ENCODE measurements at regions not wholly inside any gene's neighbourhood (a gene's known extent, or its start where the extent isn't known, plus 50 kb on each side); places are given as distances from the start of the nearest gene placed in this dataset.
"Not testable (repeated sequence)": the region's sequence is repeated elsewhere in the genome, so short reads cannot be mapped to it uniquely, and the experiment has no call there.

GRCh38 chr12:60587664-60588063, 991.8 kb downstream of the SLC16A7 start:
- TF ChIP-seq CTCF (IDR thresholded peaks at IDR 0.05 in 2 of 3, conservative IDR thresholded peaks at IDR 0.05 in 1 of 3; ENCODE audit: borderline replicate concordance in 1 of 3, insufficient read depth in 1 of 3, low read depth in 2 of 3, low read length in 2 of 3); MAX (IDR thresholded peaks at IDR 0.05); JUND (IDR thresholded peaks at IDR 0.05): not testable (repeated sequence)
